ENCODE measurements at regions not wholly inside any gene's neighbourhood (a gene's known extent, or its start where the extent isn't known, plus 50 kb on each side); places are given as distances from the start of the nearest gene placed in this dataset.

GRCh38 chr2:16298866-16299265, 358.5 kb downstream of the MYCN start:
- Mint-ChIP-seq H3K27ac (no peak overlapping the region), H3K4me1 (peaks cover 2% of the 10 kb centered on the region), H3K4me3 (no peak overlapping the region), H3K36me3 (ENCODE audit: low read depth) (no peaks in the 10 kb centered on the region), H3K27me3 (peaks cover 12% of the 10 kb centered on the region), H3K9me3 (peaks cover 3% of the 10 kb centered on the region)
- DNase-seq = no peak
- ATAC-seq (ENCODE audit: low read depth) = no peak
- POLR2A ChIA-PET = no interaction called here
- CTCF ChIA-PET = no interaction called here
- intact Hi-C loops (cut with micrococcal nuclease) = no loop called here
- TF ChIP-seq CTCF (IDR thresholded peaks at IDR 0.05) = no peak

GRCh38 chr2:16296331-16297250, 356.2 kb downstream of the MYCN start:
- no peaks in the 10 kb centered on the region for H3K36me3 Mint-ChIP-seq (ENCODE audit: low read depth)
- peaks cover 3% of the 10 kb centered on the region for H3K27me3 Mint-ChIP-seq
- H3K9me3 Mint-ChIP-seq = peaks cover 3% of the 10 kb centered on the region
- H3K27ac Mint-ChIP-seq = no peak overlapping the region
- no peak overlapping the region for H3K4me3 Mint-ChIP-seq
- ChIA-PET POLR2A (no interaction called here), CTCF (no interaction called here)
- DNase-seq = no peak
- H3K4me1 Mint-ChIP-seq = no peaks in the 10 kb centered on the region
- intact Hi-C loops (cut with micrococcal nuclease) = no loop called here
- no peak for ATAC-seq (ENCODE audit: low read depth)
- no peak for TF ChIP-seq CTCF (IDR thresholded peaks at IDR 0.05)

GRCh38 chr2:16296038-16296290, 355.6 kb downstream of the MYCN start:
- no peak for DNase-seq
- no peak for ATAC-seq (ENCODE audit: low read depth)
- Mint-ChIP-seq H3K9me3 (peaks cover 3% of the 10 kb centered on the region), H3K4me3 (no peak overlapping the region), H3K36me3 (ENCODE audit: low read depth) (no peaks in the 10 kb centered on the region), H3K27ac (no peak overlapping the region), H3K27me3 (peaks cover 3% of the 10 kb centered on the region), H3K4me1 (no peaks in the 10 kb centered on the region)
- POLR2A ChIA-PET = no interaction called here
- TF ChIP-seq CTCF (IDR thresholded peaks at IDR 0.05) = no peak
- CTCF ChIA-PET = no interaction called here
- intact Hi-C loops (cut with micrococcal nuclease) = no loop called here

- ChIA-PET POLR2A (no interaction called here), CTCF (no interaction called here)
- Mint-ChIP-seq H3K4me1 (no peaks in the 10 kb centered on the region), H3K27ac (no peak overlapping the region), H3K27me3 (peaks cover 3% of the 10 kb centered on the region), H3K4me3 (no peak overlapping the region), H3K36me3 (ENCODE audit: low read depth) (no peaks in the 10 kb centered on the region), H3K9me3 (no peaks in the 10 kb centered on the region)
- DNase-seq (no peak), ATAC-seq (ENCODE audit: low read depth) (no peak)
- no peak for TF ChIP-seq CTCF (IDR thresholded peaks at IDR 0.05)
- intact Hi-C loops (cut with micrococcal nuclease) = no loop called here
These were observed 354.4 kb downstream of the MYCN start for GRCh38 chr2:16294791-16295190.

GRCh38 chr2:16293871-16294270, 353.5 kb downstream of the MYCN start:
- H3K4me1 Mint-ChIP-seq = no peaks in the 10 kb centered on the region
- H3K27me3 Mint-ChIP-seq = peaks cover 3% of the 10 kb centered on the region
- CTCF ChIA-PET = no interaction called here
- no peaks in the 10 kb centered on the region for H3K9me3 Mint-ChIP-seq
- no peak for TF ChIP-seq CTCF (IDR thresholded peaks at IDR 0.05)
- DNase-seq = no peak
- no peak overlapping the region for H3K27ac Mint-ChIP-seq
- intact Hi-C loops (cut with micrococcal nuclease) = no loop called here
- H3K36me3 Mint-ChIP-seq (ENCODE audit: low read depth) = no peaks in the 10 kb centered on the region
- no peak for ATAC-seq (ENCODE audit: low read depth)
- POLR2A ChIA-PET = no interaction called here
- no peak overlapping the region for H3K4me3 Mint-ChIP-seq

Measured in activated B cell treated with CpG ODN at 0.5 μM for 24 hours (primary cell).